Sigmoid colon (tissue), 4 donors: ENCODE measurements at regions not wholly inside any gene's neighbourhood (a gene's known extent, or its start where the extent isn't known, plus 50 kb on each side); places are given as distances from the start of the nearest gene placed in this dataset.

Experiments
- CTCF ChIP-seq, 4 experiments: fragments of 450-650 bp in 3 of 4; fragments of 200-600 bp in 1 of 4; IDR thresholded peaks; one replicate each; pipeline ENCODE4 v1.5.1; 2016 to 2019; ENCODE audit warnings: antibody characterized with exemption in 4 of 4, mild to moderate bottlenecking in 3 of 4, moderate library complexity in 2 of 4
- POLR2A ChIP-seq, 2 donors: fragments of 450-650 bp; IDR thresholded peaks; one replicate each; pipeline ENCODE4 v1.6.1; 2016; ENCODE audit warnings: antibody characterized with exemption in 2 of 2, mild to moderate bottlenecking in 2 of 2, moderate library complexity in 2 of 2
- POLR2AphosphoS5 ChIP-seq, 4 donors: sonication (generic); formaldehyde crosslinking; IDR thresholded peaks; one replicate each; pipeline ENCODE4 v1.6.1; 2017; ENCODE audit warnings: antibody characterized with exemption in 4 of 4

- no peak for TF ChIP-seq POLR2AphosphoS5 (IDR thresholded peaks at IDR 0.05)
- no peak for TF ChIP-seq CTCF (IDR thresholded peaks at IDR 0.05)
- no peak for TF ChIP-seq POLR2A (IDR thresholded peaks at IDR 0.05)
Observed at GRCh38 chr2:215699700-215700538, 264.1 kb upstream of the FN1 start.
